Skin epidermis (tissue), 12 donors: ENCODE measurements at regions not wholly inside any gene's neighbourhood (a gene's known extent, or its start where the extent isn't known, plus 50 kb on each side); places are given as distances from the start of the nearest gene placed in this dataset.
A peak's percentile ranks its signal among the peaks of the same experiment; 100 is the strongest.

Source experiments
- H3K27ac ChIP-seq, 21 experiments: fragments of 200-600 bp; sonication (generic) in 11 of 21; one replicate each; pipeline ENCODE4 v1.5.0; 2020; ENCODE audit warnings: mild to moderate bottlenecking in 3 of 21, inconsistent platforms in 2 of 21, moderate library complexity in 2 of 21
- H3K4me3 ChIP-seq, 7 experiments: fragments of 200-600 bp; sonication (generic) in 2 of 7; one replicate each; pipeline ENCODE4 v1.5.0; 2020; ENCODE audit warnings: inconsistent platforms in 2 of 7, mild to moderate bottlenecking in 2 of 7, moderate library complexity in 1 of 7

DNA sequence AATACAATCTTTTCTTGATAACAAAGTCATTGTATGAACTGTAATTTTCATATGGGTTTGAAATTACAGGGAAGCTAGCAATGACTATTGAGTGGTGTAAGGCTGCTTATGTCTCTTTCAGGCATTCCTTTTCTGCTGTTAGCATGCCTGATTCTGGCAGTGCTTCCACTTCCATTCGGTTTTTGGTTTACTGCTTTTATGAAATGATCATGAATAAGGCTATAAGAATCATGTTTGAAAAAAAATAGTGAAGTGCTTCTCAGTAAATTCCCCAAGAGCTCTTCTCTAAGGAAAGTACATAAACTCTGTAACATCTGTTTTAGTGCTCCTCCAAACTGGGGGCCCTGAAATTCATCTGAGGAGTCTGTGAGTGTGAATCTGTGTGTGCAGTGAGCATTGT is 434.0 kb upstream of the RGS6 start:
- Histone ChIP-seq H3K27ac (peak overlapping the region in 1 of 21 experiments; percentile 2), H3K4me3 (no peak overlapping the region)

DNA sequence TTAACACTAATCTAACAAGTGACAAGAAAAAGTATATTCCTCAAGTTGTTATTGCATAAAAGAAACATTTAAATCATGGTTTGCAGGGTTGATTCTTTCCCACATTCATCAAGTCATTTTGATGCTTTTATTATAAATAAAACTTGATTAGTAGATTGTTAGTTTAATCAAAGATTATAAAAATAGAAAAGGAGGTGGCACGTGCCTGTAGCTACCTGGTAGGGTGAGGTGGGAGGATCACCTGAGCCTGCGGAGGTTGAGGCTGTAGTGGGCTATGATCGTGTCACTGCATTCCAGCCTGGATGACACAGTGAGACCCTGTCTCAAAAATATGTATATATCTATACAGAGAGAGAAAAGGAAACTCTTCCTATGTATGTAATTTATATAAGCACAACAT is 433.2 kb upstream of the RGS6 start:
- no peak overlapping the region for H3K27ac ChIP-seq
- H3K4me3 ChIP-seq = no peak overlapping the region

DNA sequence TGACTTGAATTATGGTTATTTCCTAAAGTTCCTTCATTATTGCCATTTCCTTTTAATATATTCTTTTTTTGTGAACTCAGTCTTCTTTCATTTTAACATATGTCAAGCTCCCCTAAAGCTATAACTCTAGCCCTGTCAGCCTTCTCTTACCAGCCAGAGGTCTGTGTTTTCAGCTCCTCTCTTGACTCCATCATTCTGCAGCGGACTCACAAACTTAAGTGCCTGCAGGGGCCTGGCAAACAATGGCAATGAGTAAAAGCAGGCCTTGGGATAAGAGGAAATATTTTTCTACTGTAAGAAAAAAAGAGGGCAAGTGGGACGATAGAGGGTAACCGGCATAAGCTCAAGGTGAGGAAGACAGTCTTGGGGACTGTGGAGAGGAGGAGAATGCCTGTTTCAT is 424.5 kb upstream of the RGS6 start:
- Histone ChIP-seq H3K27ac (no peak overlapping the region), H3K4me3 (no peak overlapping the region)

DNA sequence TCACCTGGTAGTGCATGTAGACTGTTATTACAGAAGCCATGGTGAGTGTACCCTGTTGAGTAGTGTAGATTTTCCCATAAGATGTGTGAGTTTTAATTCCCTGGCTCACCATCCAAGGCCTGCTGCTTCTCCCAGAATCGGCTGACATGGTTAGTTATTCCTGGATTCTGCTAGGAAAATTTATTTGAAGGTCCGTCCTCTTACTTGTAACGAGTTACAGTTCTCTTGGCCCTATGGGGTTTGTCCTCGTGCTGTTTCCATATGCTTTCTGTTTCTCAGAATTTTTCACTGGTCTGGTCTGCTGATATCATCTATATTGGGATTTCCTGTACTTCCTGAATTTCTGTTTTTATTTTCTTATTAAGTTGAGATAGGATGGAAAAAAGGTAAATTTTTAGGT is 423.3 kb upstream of the RGS6 start:
- H3K4me3 ChIP-seq = no peak overlapping the region
- H3K27ac ChIP-seq = no peak overlapping the region

DNA sequence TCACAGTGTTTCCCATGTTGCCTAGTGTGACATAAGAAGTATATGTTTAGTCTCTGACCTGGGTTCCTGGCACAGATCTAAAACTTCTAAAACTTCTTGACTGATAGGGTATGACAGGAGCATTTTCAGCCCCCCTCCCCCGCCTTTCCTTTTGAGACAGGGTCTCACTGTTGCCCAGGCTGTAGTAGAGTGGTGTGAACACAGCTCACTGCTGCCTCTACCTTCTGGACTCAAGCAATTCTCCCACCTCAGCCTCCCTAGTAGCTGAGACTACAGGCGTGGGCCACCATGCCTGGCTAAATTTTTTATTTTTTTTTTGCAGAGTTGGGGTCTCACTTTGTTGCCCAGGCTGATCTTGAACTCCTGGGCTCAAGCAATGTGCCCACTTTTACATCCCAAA is 421.1 kb upstream of the RGS6 start:
- Histone ChIP-seq H3K27ac (no peak overlapping the region), H3K4me3 (no peak overlapping the region)

DNA sequence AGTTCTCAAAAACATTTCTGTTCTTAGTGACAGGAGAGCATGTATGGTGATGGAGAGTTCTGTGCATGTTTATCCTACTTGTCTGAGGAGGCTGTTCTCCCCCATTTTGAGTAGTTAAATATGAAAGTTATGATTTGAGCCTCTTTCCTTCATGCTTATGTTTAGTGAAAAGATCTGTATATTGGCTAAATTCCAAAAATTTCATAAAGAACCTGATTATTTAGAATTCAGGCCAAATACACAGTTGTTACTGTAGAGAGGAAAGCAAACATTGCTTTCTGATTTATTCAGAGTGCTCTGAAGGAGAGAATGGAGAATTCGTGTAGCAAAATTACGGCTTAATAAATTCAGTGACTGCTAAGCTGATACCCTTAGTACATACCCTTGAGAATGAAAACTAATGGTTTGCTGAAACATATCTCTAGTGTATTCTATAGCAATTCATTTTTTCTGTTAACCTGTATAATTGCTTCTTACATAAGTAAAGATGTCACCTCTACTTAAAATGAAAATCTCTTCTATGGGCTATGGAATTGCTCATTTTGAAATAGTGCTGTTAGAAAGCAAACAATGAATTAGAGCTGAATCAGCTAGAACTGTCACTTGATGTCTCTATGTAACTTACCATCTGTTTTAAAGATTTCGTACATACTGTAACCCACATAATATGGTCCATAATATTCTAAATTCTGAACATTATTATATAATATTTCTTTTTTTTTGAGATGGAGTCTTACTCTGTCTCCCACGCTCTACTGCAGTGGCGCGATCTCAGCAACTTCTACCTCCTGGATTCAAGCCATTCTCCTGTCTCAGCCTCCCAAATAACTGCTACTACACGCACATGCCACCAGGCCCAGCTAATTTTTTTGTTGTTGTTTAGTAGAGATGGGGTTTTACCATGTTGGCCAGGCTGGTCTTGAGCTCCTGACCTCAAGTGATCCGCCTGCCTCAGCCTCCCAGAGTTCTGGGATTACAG is 417.0 kb upstream of the RGS6 start:
- Histone ChIP-seq H3K27ac (no peak overlapping the region), H3K4me3 (no peak overlapping the region)

DNA sequence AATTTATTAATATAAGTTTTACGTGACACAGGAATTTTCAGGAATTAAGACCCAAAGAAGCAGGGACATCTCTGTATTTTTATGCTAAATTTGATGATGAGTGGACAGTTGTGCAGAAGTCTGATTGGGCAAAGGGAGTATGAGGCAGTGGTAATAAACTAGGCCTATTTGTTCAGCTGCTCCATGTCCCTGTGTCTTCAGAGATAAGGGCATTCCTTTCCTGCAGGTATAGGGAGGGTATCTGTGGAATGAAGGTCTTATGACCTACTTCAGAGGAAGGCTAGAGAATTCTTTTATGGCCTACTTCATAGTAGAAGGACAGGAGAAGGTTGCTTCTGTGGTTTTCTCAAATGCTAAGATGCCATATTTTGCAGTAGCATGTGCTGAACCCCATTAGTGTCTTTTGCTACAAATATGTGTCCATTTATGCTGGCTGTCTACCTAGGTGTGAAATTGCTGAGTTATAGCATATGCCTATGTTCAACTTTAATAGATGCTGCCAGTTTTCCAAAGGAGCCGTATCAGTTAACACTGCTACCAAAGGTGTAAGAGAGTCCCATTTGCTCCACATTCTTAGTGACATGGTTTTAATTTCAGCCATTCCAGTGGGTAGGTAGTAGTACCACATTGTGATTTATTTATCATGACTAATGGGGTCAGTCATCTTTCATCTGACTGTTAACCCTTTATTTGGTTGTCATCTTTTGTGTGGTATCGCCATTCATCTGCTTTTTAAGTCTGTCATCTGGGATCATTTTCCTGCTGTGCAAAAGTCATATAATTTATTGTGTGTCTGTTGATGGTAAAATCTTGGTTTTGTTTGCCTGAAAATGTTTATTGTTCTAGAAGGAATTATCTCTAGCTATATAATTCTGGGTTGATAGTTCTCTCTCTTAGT is 410.7 kb upstream of the RGS6 start:
- no peak overlapping the region for H3K4me3 ChIP-seq
- no peak overlapping the region for H3K27ac ChIP-seq

DNA sequence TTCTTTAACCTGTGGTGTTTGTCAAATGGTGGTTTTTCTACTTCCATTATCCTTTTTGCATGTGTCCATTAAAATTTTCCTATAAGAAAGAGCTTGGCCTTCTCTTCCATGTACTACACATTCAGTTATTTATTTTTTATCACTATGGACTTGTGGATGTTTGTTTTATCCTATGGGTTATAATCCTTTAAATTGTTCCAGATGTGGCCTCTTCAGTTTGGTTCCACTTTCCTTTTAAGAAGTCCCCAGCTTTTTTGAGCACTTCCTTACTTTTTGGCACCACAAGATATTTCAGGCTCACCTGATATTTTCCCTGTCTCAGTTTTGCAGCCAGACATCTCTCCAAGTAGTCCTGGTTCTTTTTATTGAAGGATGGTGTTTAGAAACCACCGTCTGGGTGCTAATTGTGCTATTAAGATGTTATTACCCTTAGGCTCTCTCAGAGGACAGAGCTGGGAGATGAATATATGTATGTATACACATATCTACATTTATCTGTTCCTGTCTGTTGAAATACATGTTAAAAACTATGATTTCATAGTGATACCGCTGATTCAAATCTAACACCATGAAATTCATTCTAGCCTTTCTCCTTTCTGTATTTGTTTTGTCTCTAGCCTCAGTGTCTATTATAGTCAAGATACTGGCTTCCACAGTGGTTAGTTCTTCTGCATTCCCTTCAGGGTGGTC is 408.5 kb upstream of the RGS6 start:
- H3K27ac ChIP-seq = no peak overlapping the region

DNA sequence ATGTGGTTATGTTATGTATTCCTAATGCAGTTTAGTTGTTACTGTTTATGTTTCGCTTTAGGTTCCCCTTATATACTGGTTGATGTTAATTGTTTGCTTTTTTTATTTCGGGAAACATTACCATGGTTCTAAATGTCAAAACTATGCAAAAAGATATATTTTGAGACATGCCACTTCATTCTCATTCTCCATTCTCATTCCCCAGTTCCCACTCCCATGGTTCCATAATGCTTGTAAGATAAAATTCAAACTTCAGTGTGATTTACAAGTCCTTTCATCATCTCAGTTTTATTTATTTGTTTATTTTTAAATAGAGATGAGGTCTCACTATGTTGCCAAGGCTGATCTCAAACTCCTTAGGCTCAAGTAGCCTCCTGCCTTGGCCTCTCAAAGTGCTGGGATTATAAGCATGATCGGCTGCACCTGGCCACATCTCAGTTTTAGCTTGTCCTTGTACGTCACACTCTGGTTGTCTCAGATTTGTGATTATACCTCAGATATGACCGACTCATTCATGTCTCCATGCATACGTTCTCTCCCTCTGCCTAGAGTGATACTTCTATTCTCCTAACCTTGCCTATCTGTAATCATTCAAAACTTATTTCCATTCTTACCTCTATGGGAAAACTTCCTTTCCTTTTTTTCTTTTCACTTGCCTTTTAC is 407.8 kb upstream of the RGS6 start:
- H3K4me3 ChIP-seq = no peak overlapping the region
- no peak overlapping the region for H3K27ac ChIP-seq

More for the DNA sequence above, 408.5 kb upstream of the RGS6 start:
- no peak overlapping the region for H3K4me3 ChIP-seq

DNA sequence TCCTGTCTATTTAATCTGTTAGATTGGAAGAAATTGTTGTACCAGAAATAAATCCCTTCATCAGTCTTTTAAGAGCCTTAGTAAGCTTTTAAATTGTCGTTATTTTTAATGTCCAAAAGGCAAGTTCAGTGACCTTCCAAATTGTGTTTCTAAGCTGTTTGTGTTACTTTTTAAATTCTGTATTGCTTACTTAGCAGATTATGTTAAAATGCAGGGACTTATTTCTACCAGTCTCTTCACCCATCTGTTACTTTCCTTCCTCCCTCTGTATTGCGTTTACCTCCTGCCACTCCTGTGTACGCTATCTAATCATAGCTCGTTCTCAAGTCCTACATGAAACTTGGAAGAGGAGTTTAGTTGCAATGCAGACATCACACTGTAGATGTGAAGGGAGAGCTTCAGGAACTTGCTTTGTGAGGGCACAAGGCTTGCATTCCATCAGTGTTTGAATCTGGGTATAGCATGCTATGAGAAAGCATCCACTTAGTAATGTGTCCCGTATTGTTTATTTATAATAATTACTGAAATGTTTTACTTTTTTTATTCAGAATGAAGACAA is 406.5 kb upstream of the RGS6 start:
- Histone ChIP-seq H3K4me3 (no peak overlapping the region), H3K27ac (no peak overlapping the region)

DNA sequence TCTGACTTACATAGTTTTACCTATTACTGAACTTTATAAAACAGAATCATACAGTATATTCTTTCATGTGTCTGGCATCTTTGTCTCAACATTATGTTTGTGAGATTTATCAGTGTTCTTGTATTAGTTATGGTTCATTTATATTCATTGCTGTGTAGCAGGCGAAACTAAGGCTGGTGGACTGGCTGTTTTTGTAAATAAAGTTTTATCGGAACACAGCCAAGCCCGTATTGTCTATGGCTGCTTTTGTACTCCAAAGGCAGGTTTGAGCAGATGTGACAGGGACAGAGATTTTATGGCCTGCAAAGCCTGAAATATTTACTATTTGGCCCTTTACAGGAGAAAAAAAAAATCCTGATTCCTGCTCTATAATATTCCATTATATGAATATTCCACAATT is 405.8 kb upstream of the RGS6 start:
- Histone ChIP-seq H3K27ac (no peak overlapping the region), H3K4me3 (no peak overlapping the region)

DNA sequence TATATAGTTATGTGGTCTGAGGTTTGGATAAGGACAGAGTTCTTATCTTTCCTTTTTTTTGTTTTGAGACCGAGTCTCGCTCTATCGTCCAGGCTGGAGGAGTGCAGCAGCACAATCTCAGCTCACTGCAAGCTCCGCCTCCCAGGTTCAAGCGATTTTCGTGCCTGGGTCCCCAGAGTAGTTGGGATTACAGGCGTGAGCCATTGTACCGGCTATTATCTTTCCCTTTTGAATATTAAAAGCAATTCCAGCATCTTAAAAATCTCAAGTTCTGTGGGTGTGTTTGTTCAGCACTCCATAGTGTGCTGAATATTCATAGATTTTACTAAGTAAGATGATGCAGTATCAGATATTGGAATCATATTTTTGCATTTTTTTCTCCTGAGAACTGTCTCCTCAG is 404.4 kb upstream of the RGS6 start:
- Histone ChIP-seq H3K27ac (no peak overlapping the region), H3K4me3 (no peak overlapping the region)

DNA sequence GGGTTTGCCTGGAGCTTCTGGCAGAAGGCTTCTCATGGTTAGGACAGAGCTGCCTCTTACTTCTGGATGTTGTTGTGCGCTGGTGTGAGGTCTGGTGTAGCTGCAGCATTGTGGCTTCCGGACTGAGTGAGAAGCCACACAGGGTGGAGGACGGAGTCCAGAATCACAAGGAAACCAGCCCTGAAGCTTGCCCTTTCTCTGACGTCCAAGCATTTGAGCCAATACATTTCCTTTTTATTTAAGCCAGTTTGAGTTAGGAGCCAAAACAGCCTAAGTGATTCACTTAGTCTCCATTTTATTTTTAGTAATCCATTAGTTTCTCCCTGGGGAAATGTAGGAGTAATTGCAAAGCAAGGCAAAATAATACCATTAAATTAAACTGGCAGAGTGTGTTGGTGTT is 402.4 kb upstream of the RGS6 start:
- H3K4me3 ChIP-seq = no peak overlapping the region
- peak overlapping the region in 4 of 21 experiments; percentile 3 to 38 (median 13) for H3K27ac ChIP-seq

DNA sequence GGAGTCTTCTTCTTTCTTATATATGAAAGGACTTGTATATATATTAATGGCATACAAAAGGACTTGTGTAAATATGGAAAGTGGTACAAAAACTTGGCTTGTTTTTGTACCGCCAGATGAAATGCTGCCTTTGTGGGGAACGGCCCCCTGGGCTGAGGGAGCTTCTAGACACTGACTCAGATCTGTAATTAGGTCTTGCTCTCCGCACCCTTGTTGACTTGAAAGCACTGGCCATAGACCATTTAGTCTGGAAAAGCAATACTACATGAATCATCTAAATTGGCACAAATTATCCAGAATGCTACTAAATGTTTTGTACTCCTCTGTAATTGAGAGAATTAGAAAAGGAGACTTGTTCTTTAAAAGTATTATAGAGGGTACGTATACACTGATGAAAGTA is 399.9 kb upstream of the RGS6 start:
- Histone ChIP-seq H3K27ac (peak overlapping the region in 4 of 21 experiments; percentile 12 to 73 (median 28)), H3K4me3 (no peak overlapping the region)

DNA sequence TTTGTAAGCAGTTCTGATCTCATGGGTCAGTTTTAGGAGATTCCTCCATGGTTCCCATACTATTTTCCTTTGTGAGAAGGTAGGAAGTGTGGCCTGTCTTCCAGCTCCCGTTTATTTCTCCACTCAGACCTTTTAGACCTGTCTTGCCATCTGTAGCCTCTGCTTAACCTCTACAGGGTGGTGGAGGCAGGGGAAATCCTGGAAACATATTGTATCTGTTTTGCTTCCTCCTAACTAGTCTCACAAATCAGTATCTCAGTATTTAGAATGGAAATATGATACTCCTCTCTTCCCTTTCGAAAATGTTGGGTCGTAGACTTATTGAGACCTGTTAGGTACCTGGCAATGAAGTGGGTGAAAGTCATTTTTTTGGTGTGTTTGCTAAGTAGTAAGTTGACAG is 399.4 kb upstream of the RGS6 start:
- Histone ChIP-seq H3K4me3 (no peak overlapping the region), H3K27ac (peak overlapping the region in 5 of 21 experiments; percentile 12 to 73 (median 27))

DNA sequence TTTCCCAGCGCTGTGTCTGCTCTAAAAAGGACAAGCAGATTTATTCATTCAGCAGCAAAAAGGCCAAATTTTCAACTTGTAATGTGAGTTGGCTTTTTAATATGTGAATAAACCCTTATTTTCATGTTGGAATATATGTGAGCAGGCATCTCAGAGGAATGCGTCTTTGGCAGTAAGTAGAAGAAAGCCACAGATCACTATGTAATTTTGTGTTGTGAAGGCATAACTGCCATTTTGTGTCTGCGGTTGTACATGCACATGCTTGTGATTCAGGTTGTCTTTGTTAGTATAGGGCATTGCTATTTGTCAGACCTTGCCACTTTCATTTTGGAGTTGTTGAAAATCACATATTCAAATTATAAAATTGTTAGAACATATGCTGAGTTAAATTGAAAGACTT is 398.8 kb upstream of the RGS6 start:
- Histone ChIP-seq H3K27ac (peak overlapping the region in 2 of 21 experiments; percentile 27 to 73), H3K4me3 (no peak overlapping the region)

DNA sequence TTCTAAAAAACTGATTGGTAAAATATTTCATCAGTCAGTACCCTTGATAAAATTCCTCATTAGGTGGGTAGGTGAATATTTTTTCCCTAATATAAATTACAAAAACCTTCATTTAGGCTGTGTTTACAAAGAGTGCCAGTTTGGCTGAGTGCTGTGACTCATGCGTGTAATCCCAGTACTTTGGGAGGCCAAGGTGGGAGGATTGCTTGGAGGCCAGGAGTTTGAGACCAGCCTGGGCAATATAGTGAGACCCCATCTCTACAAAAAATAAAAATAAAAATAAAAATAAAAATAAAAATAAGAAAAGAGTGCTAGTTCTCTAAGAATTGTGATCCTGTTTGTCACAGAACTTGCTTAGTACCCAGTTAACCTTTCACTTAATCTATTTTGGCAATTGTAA is 398.4 kb upstream of the RGS6 start:
- no peak overlapping the region for H3K27ac ChIP-seq
- no peak overlapping the region for H3K4me3 ChIP-seq

DNA sequence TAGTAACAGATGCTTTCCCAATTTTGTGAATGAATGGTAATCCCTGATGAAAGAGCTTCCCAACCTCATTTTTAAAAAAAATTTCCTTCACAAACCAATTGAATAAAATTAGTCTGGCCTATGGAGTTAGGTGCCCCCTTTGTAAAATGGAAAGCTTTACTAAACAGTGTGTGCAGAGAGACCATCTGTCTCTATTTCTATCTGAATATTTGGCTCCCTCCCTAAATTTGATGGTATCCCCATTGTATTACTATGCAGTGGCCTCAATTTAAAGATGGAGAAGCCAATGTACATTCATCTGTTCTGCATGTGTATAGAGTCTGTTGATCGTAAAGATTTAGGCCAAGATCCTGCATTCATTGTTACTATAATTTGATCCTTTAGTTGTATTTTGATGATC is 397.7 kb upstream of the RGS6 start:
- Histone ChIP-seq H3K4me3 (no peak overlapping the region), H3K27ac (no peak overlapping the region)

DNA sequence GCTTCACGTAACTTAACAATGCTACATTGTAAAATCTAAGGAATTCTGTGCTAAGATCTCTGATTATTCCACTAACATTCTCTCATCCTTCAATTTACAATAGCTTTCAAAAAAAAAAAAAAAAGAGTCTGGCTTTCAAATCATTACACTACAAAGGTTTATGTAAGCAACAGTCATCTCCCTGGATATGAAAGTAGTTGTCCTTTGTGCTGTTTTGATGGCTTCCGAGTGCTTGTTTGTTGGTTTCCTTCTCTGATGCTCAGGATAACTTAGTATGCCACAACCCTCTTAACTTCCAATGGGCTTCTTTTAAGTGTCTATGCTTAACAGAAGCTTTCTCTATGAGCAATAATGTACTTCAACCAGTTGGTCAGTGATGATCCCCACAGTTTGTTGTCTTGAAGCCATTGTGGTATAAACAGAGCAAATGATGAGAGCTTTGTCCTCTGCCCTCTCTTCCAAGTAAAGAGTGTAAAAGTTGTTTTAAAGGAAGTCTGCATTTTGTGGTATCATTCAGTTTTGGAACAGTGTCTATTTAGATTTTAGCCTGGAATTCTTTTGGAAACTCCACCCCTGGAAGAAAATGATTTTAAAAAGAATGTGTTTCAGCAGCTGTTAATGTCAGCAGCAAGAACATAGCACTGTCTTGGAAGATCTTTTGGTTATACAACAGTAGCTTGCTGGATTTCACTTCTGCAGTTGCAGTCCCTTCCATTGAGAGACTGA is 396.1 kb upstream of the RGS6 start:
- Histone ChIP-seq H3K27ac (peak overlapping the region in 1 of 21 experiments; percentile 12), H3K4me3 (no peak overlapping the region)
